ENCODE measurements at regions not wholly inside any gene's neighbourhood (a gene's known extent, or its start where the extent isn't known, plus 50 kb on each side); places are given as distances from the start of the nearest gene placed in this dataset.

DNA sequence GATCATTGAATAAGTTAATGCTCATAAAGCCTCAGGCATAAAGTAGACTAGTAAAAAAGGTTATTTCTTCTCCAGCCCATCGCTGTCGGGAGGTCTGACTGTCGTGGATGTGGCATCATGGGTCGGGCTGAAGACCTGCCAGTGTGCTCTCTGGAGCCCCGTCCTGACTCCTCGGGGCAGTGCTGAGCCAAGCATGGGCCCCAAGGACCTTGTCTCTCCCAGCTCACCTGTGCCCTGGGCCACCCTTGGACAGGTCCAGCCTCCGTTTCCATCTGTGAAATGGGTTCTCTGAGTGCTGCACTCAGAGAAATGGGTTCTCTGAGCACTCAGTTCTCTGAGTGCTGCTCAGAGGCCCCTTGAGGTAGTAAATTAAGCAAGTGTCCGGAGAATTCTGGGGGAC is 269.0 kb downstream of the GADD45G start:
- no peak overlapping the region for H3K4me3 ChIP-seq (ENCODE audit: low read depth, low read length)
- TF ChIP-seq, protein P1, sequence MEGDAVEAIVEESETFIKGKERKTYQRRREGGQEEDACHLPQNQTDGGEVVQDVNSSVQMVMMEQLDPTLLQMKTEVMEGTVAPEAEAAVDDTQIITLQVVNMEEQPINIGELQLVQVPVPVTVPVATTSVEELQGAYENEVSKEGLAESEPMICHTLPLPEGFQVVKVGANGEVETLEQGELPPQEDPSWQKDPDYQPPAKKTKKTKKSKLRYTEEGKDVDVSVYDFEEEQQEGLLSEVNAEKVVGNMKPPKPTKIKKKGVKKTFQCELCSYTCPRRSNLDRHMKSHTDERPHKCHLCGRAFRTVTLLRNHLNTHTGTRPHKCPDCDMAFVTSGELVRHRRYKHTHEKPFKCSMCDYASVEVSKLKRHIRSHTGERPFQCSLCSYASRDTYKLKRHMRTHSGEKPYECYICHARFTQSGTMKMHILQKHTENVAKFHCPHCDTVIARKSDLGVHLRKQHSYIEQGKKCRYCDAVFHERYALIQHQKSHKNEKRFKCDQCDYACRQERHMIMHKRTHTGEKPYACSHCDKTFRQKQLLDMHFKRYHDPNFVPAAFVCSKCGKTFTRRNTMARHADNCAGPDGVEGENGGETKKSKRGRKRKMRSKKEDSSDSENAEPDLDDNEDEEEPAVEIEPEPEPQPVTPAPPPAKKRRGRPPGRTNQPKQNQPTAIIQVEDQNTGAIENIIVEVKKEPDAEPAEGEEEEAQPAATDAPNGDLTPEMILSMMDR (IDR thresholded peaks at IDR 0.05; ENCODE audit: insufficient read depth, low read depth, low read length, missing control alignments), result no peak
- no peak for DNase-seq (ENCODE audit: low read depth)

DNA sequence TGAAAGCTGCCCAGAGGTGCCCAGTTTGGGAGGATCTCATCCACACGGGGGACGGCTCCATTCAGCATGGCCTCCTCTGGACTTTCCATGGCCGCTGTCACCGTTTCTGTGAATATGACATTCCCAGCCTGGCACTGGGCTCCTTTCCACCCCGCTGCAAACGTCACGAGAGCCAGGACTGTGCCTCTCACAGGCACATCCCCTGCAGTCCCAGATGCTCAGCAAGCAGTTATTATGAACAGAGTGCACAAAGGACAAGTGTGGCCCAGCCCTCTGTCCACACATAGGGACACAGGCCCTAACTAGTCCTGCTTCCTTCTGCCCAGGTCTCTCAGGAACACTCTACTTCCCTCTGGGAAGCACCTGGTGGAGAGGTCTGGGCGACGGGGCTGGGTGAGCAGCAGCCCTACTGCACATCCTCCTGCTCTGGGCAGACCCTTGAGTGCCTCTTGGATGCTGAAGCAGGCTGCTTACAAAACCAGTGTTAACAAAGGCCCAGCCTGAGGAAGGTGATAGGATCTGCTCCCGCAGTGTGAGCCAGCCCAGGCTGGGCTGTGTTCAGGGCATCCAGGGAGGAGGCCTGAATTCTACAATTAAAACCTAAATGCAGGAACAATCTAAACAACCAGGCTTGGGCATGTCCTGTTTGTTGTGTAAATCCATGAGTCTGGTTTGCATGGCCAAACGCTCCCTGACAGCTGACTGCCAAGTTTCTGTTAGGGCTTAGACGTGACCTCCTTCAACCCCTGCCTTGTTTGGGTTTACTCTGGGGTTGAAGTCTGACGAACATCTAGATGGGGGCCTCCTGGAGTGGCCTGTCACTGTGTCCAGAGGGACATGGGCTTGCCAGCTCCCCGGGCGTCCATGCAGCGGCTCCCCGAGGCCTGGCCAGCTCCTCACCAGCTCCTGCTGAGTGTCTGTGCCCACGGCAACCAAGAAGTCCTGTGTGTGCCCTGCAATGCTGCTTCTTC is 269.8 kb downstream of the GADD45G start:
- TF ChIP-seq, protein P1 (IDR thresholded peaks at IDR 0.05; ENCODE audit: insufficient read depth, low read depth, low read length, missing control alignments), result no peak
- DNase-seq (ENCODE audit: low read depth), result no peak
- H3K4me3 ChIP-seq (ENCODE audit: low read depth, low read length), result no peak overlapping the region

DNA sequence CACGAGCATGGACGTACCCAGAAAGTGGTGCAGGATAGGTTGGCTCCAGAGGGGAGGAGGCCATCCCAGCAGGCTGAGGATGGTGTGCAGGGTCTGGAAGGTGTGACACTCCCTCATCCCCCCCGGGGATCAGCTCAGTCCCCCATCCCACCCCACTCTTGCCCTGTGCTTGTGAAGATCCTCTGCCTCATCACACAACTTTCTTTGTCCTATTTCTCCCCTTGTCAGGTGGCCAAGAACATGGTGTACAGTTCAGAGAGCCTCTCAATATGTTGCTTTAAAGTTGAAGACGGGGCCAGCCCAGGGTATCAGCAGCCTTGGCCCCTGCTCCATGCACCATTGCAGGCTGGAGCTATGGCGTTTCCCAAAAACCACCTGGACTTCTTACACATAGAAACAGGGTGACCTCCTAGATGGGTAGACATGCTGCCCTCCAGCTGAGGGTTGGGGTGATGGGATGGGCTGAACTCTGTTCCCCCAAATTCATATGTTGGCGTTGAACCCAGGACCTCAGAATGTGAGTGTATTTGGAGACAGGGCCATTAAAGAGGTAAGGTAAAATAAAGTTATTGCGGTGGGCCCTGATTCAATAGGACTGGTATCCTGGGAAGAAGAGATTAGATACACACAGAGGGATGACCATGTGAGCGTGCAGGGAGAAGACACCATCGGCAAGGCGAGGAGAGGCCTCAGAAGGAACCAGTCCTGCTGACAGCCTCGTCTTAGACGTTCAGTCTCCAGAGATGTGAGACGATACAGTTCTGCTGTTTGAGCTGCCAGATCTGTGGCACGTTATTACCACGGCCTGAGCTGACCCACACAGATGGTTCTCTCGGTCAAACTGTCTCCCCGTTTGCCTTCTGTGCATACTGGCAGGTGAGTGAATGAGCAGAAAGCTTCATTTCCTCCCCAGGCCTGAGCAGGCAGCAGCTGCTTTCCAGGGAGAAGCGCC is 272.5 kb downstream of the GADD45G start:
- TF ChIP-seq, protein P1 (IDR thresholded peaks at IDR 0.05; ENCODE audit: insufficient read depth, low read depth, low read length, missing control alignments), result no peak
- no peak for DNase-seq (ENCODE audit: low read depth)
- H3K4me3 ChIP-seq (ENCODE audit: low read depth, low read length), result no peak overlapping the region

DNA sequence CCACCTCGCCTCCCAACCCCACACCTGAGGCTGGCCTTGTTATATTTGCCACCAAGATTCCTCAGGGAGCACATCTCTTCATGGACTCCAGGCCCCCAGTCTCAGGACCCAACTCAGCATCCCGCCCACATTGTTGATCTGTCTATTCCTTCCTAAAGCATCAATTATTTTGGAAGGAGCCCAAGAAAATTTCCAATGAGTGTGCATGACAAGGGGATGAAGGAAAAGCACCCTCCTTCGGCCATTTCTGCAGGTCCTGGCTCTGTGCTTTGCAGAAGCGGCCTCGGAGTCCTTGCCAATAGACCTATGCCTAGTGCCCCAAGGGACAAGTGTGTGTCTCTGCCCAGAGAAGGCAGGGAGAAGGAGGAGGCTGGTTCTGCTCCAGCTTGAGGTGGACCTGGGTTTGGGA is 273.2 kb downstream of the GADD45G start:
- DNase-seq (ENCODE audit: low read depth), result no peak
- TF ChIP-seq, protein P1 (IDR thresholded peaks at IDR 0.05; ENCODE audit: insufficient read depth, low read depth, low read length, missing control alignments), result no peak

DNA sequence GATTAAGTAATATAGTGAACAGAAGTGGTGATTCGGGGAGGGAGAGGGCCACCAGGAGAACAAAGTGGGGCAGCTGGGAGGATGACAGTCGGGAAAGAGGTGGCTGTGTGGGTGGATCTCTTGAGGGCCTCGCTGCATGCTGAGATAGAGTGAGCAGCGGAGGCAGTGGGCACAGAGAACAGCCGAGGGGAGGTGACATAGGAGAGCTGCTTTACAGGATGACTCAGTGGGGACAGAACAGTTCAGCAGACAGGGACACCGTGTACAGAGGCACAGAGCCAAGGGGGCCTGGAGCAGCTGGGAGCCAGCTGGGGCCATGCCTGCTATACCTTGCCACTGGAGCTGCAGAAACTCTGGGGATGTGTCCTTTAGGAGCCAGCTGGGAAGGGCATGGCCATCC is 273.9 kb downstream of the GADD45G start:
- TF ChIP-seq, protein P1 (IDR thresholded peaks at IDR 0.05; ENCODE audit: insufficient read depth, low read depth, low read length, missing control alignments), result no peak
- no peak overlapping the region for H3K4me3 ChIP-seq (ENCODE audit: low read depth, low read length)
- DNase-seq (ENCODE audit: low read depth), result no peak

More for the DNA sequence above, 273.2 kb downstream of the GADD45G start:
- no peak overlapping the region for H3K4me3 ChIP-seq (ENCODE audit: low read depth, low read length)

DNA sequence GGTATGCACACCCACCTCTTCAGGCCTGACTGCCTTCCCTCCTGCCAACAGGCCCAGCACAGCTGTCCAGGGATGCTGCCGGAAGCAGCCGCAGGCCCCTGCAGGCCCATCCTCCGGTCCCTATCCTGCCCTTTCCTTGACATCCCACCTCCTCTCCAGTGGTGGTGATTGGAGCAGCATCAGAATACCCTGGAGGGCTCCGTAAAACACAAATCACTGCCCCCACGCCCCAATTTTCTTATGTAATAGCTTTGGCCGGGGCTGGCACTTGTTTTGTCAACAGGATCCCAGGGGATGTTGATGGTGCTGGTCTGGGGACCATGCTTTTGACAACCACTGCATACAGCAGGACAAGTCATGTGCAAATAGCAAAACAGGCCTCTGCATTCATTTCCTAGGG is 274.5 kb downstream of the GADD45G start:
- TF ChIP-seq, protein P1 (IDR thresholded peaks at IDR 0.05; ENCODE audit: insufficient read depth, low read depth, low read length, missing control alignments), result no peak
- peak; percentile 10 for DNase-seq (ENCODE audit: low read depth)

More for the DNA sequence above, 274.5 kb downstream of the GADD45G start:
- no peak overlapping the region for H3K4me3 ChIP-seq (ENCODE audit: low read depth, low read length)

Measured in GM12865 (cell line).